ENCODE measurements at regions not wholly inside any gene's neighbourhood (a gene's known extent, or its start where the extent isn't known, plus 50 kb on each side); places are given as distances from the start of the nearest gene placed in this dataset.

DNA sequence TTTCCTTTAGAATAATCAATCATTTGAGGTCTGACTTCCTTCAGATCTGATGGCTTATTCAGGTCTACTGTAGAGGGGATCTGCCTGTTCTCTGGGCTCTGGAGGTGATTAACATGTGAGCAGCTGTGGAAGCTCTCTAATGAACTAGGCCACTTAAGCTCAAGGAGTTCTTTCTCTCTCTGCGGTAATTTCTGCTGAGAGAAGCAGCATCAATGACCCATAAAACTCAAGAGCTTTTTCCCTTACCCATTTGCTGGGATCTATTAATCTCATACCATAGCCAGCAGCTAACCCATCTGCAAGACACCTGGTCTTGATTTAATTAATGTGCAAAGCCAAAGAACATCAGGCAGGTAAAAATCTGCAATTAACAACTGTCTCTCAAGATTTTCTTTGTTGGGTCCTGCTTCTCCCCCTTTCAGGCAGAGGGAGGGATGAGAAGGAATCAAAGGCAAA, 73.2 kb upstream of the DLG1 start:
- Histone ChIP-seq H2BK15ac (ENCODE audit: low read depth, low read length) (no peak overlapping the region), H3K79me1 (ENCODE audit: insufficient read depth, low read depth, low read length, poor library complexity, severe bottlenecking) (no peaks in the 10 kb centered on the region), H3K23ac (ENCODE audit: insufficient read length, low read depth, low read length) (no peak overlapping the region), H3K14ac (ENCODE audit: insufficient read depth, low read length) (no peak overlapping the region), H2BK5ac (ENCODE audit: insufficient read length, low read length) (no peak overlapping the region), H4K91ac (ENCODE audit: insufficient read length, low read depth, low read length) (no peak overlapping the region), H3K79me2 (ENCODE audit: insufficient read depth, low read length) (no peaks in the 10 kb centered on the region), H2BK12ac (ENCODE audit: insufficient read length, low read depth, low read length) (no peak overlapping the region), H3T11ph (ENCODE audit: low read length) (no peak overlapping the region), H2BK120ac (ENCODE audit: low read depth, low read length, poor library complexity, severe bottlenecking) (no peak overlapping the region), H3K4me1 (ENCODE audit: insufficient read depth, low read length) (peaks cover 7% of the 10 kb centered on the region; the same call in 1 of the 2 replicates), H3K9me3 (ENCODE audit: control insufficient read depth, low read depth, low read length) (no peaks in the 10 kb centered on the region), H3K27ac (ENCODE audit: insufficient read length, low read depth, low read length) (no peak overlapping the region), H3K4me2 (ENCODE audit: insufficient read depth, insufficient read length, low read length) (no peak overlapping the region), H4K8ac (replicated peaks; ENCODE audit: insufficient read length, low read depth, low read length) (no peak overlapping the region), H3K9ac (ENCODE audit: extremely low read depth, insufficient read length, low read length) (no peak overlapping the region), H3K4ac (ENCODE audit: low read depth, low read length) (no peak overlapping the region), H3K18ac (ENCODE audit: insufficient read length, low read depth, low read length) (no peak overlapping the region), H2AK5ac (ENCODE audit: insufficient read length, low read length) (no peak overlapping the region), H3K56ac (ENCODE audit: insufficient read length, low read depth, low read length) (no peak overlapping the region), H3K27me3 (ENCODE audit: insufficient read depth, low read length) (no peaks in the 10 kb centered on the region), H2AFZ (ENCODE audit: low read length) (no peak overlapping the region), H4K20me1 (ENCODE audit: control insufficient read depth, insufficient read depth, insufficient read length) (no peaks in the 10 kb centered on the region), H3K23me2 (ENCODE audit: insufficient read length, low read depth, low read length, poor library complexity, severe bottlenecking) (no peaks in the 10 kb centered on the region), H2BK20ac (ENCODE audit: low read depth, low read length, poor library complexity, severe bottlenecking) (no peak overlapping the region), H4K5ac (ENCODE audit: insufficient read length, low read depth, low read length) (no peak overlapping the region)
- TF ChIP-seq, protein P1, sequence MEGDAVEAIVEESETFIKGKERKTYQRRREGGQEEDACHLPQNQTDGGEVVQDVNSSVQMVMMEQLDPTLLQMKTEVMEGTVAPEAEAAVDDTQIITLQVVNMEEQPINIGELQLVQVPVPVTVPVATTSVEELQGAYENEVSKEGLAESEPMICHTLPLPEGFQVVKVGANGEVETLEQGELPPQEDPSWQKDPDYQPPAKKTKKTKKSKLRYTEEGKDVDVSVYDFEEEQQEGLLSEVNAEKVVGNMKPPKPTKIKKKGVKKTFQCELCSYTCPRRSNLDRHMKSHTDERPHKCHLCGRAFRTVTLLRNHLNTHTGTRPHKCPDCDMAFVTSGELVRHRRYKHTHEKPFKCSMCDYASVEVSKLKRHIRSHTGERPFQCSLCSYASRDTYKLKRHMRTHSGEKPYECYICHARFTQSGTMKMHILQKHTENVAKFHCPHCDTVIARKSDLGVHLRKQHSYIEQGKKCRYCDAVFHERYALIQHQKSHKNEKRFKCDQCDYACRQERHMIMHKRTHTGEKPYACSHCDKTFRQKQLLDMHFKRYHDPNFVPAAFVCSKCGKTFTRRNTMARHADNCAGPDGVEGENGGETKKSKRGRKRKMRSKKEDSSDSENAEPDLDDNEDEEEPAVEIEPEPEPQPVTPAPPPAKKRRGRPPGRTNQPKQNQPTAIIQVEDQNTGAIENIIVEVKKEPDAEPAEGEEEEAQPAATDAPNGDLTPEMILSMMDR (conservative IDR thresholded peaks at IDR 0.05) = no peak
- H3K9me3 Mint-ChIP-seq = no peaks in the 10 kb centered on the region
- H3K4me1 Mint-ChIP-seq = peaks cover 23 to 40% of the 10 kb centered on the region in 2 experiments
- H3K36me3 Mint-ChIP-seq (ENCODE audit: insufficient read depth in 1 of 3, low read depth in 3 of 3) = no peaks in the 10 kb centered on the region
- no peaks in the 10 kb centered on the region; the same call in 1 of the 2 replicates for H3K27me3 Mint-ChIP-seq (ENCODE audit: low read depth)
- no peak for DNase-seq
- WGBS (ENCODE audit: extremely low coverage, insufficient read length, low lambda C conversion rate) = no CpG with 5 or more reads among the region's 1 CpG
- H3K4me3 Mint-ChIP-seq = no peak overlapping the region
- no peak overlapping the region for H3K27ac Mint-ChIP-seq

Data from H9 (cell line).